Breast epithelium (tissue), 4 donors: ENCODE measurements at regions not wholly inside any gene's neighbourhood (a gene's known extent, or its start where the extent isn't known, plus 50 kb on each side); places are given as distances from the start of the nearest gene placed in this dataset.
A peak's percentile ranks its signal among the peaks of the same experiment; 100 is the strongest.

Experiments
- DNase-seq, 2 donors: peaks; one replicate each; pipeline ENCODE4 v3.0.0-alpha.2; 2019; ENCODE audit warnings: low spot score in 2 of 2
- H3K27ac ChIP-seq, 2 donors: fragments of 200-600 bp; sonication (generic) in 1 of 2; one replicate each; pipeline ENCODE4 v1.5.1; 2016 to 2019; ENCODE audit warnings: mild to moderate bottlenecking in 1 of 2
- H3K27me3 ChIP-seq, 2 donors: fragments of 200-600 bp; sonication (generic) in 1 of 2; one replicate each; pipeline versions ENCODE4 v1.5.1 to v1.6.0; 2017 to 2019; ENCODE audit warnings: control low read depth in 1 of 2, mild to moderate bottlenecking in 1 of 2
- H3K36me3 ChIP-seq: fragments of 200-600 bp; one replicate; pipeline ENCODE4 v1.5.1; 2019
- H3K4me1 ChIP-seq, 2 donors: fragments of 200-600 bp; sonication (generic); one replicate each; pipeline ENCODE4 v1.5.1; 2016 to 2019; ENCODE audit warnings: control low read depth in 1 of 2
- H3K4me3 ChIP-seq, 3 donors: fragments of 200-600 bp; sonication (generic); 1 replicate in 2 of 3; 2 replicates in 1 of 3; pipeline ENCODE4 v1.5.1; 2016 to 2019; ENCODE audit warnings: mild to moderate bottlenecking in 3 of 3, moderate library complexity in 2 of 3
- H3K9me3 ChIP-seq, 2 donors: fragments of 200-600 bp; sonication (generic) in 1 of 2; one replicate each; pipeline ENCODE4 v1.5.1; 2016 to 2019; ENCODE audit warnings: control low read depth in 1 of 2
- POLR2A ChIP-seq: fragments of 450-650 bp; IDR thresholded peaks from one replicate; pipeline ENCODE4 v1.6.1; 2016; ENCODE audit warnings: antibody characterized with exemption, mild to moderate bottlenecking, moderate library complexity
- POLR2AphosphoS5 ChIP-seq, 3 donors: sonication (generic); formaldehyde crosslinking; IDR thresholded peaks; one replicate each; pipeline ENCODE4 v1.6.1; 2017; ENCODE audit warnings: antibody characterized with exemption in 3 of 3
- intact Hi-C: fragments of 100-400 bp; cut with DNase I; formaldehyde crosslinking; loops from one replicate; pipeline ENCODE4 v1.15.1; 2023; ENCODE audit warnings: low total_unique reads
- TF ChIP-seq, protein P1 (sequence below), 3 donors: fragments of 450-650 bp; IDR thresholded peaks; one replicate each; pipeline ENCODE4 v1.5.1; 2016 to 2017; ENCODE audit warnings: antibody characterized with exemption in 3 of 3, mild to moderate bottlenecking in 3 of 3, moderate library complexity in 3 of 3

- Histone ChIP-seq H3K9me3 (no peaks in the 10 kb centered on the region), H3K27me3 (no peaks in the 10 kb centered on the region), H3K27ac (no peak overlapping the region), H3K36me3 (no peaks in the 10 kb centered on the region), H3K4me1 (no peaks in the 10 kb centered on the region), H3K4me3 (no peak overlapping the region)
- DNase-seq = no peak
- intact Hi-C loops = no loop called here
- TF ChIP-seq, protein P1, sequence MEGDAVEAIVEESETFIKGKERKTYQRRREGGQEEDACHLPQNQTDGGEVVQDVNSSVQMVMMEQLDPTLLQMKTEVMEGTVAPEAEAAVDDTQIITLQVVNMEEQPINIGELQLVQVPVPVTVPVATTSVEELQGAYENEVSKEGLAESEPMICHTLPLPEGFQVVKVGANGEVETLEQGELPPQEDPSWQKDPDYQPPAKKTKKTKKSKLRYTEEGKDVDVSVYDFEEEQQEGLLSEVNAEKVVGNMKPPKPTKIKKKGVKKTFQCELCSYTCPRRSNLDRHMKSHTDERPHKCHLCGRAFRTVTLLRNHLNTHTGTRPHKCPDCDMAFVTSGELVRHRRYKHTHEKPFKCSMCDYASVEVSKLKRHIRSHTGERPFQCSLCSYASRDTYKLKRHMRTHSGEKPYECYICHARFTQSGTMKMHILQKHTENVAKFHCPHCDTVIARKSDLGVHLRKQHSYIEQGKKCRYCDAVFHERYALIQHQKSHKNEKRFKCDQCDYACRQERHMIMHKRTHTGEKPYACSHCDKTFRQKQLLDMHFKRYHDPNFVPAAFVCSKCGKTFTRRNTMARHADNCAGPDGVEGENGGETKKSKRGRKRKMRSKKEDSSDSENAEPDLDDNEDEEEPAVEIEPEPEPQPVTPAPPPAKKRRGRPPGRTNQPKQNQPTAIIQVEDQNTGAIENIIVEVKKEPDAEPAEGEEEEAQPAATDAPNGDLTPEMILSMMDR (IDR thresholded peaks at IDR 0.05) = no peak
- TF ChIP-seq POLR2AphosphoS5 (IDR thresholded peaks at IDR 0.05) = no peak
- TF ChIP-seq POLR2A = no peak
Observed at GRCh38 chr1:222892137-222892769, 77.4 kb downstream of the DISP1 start.

DNA sequence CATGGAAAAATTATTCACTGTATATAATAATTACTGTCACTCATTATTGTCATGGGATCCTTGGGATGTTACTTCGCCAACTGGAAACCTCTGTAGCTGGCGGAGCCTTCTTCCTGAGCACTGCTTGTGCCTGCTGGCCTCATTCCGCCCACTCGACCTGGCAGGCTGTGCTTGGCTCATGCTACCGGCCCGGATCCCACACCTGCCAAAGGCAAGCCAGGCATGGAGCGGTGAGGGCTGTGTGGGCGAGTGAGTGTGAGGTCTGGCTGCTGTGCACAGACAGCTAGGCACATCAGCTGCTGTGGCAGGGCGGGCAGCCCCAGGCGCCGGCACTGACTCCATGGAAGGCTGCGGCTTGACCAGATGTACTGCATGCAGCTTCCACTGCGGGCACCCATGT is 78.4 kb downstream of the DISP1 start:
- no peak overlapping the region for H3K27ac ChIP-seq
- peak in 1 of 2 donors; percentile 86 for DNase-seq
- intact Hi-C loops = no loop called here
- no peak for TF ChIP-seq POLR2A
- TF ChIP-seq, protein P1 (IDR thresholded peaks at IDR 0.05) = no peak
- no peak for TF ChIP-seq POLR2AphosphoS5 (IDR thresholded peaks at IDR 0.05)
- no peaks in the 10 kb centered on the region for H3K4me1 ChIP-seq
- no peaks in the 10 kb centered on the region for H3K36me3 ChIP-seq
- H3K4me3 ChIP-seq = peak overlapping the region in 1 of 3 donors; percentile 7
- H3K27me3 ChIP-seq = no peaks in the 10 kb centered on the region
- H3K9me3 ChIP-seq = no peaks in the 10 kb centered on the region

DNA sequence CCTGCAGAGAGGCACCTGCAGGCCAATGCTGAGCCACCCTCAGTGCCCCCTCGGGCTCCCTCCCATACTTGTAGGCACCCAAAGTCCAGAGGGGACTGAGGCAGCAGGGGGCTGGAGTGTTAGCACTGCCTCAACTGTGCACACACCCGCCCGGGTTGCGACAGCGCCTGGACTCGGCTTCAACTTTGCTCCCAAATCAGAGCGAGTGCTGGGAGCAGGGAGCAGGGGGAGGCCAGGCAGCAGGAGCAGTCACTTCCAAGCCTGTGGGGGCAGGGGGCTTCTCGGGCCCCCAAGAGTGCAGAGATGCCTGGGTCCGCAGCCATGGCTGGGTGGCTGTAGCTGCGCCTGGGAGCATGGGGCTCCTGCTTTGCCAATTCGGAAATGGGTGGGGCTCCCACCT is 79.5 kb downstream of the DISP1 start:
- Histone ChIP-seq H3K4me3 (no peak overlapping the region), H3K4me1 (no peaks in the 10 kb centered on the region), H3K27ac (no peak overlapping the region), H3K27me3 (no peaks in the 10 kb centered on the region), H3K9me3 (no peaks in the 10 kb centered on the region), H3K36me3 (no peaks in the 10 kb centered on the region)
- DNase-seq = no peak
- TF ChIP-seq POLR2A (no peak), POLR2AphosphoS5 (IDR thresholded peaks at IDR 0.05) (no peak)
- TF ChIP-seq, protein P1 (IDR thresholded peaks at IDR 0.05) = no peak
- intact Hi-C loops = no loop called here

DNA sequence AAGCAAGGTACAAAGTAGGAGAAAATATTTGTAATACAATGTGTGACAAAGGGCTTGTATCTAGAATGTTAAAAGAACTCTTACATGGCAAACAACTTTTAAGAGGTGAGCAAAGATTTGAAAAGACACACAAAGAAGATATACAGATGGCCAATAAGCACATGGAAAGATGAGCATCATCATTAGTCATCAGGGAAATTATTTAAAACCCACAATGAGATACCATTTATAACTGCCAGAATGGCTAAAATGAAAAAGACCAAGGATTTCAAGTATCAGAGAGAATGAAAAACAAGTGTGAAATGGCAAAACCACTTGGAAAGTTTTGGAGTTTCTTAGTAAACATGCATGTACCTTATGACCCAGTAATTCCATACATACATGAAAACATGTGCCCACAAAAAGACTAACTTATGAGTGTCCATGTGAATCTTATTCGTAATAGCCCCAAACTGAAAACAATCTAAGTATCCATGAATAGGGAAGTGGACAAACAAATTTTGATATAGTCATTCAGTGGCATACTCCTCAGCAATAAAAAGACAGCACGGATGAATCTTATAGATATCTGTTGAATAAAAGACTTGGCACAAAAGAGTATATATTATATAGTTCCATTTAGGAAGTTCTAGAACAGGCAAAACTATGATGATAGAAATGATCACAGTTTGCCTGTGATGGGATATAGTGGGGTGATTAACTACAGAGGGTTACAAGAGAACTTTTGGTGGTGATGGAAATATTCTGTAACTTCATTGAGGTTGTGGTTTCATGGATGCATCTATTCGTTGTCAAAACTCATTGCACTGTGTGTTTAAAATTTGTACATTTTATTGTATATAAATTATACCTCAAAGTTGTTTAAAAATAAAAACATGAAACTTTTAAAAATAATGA is 82.0 kb downstream of the DISP1 start:
- Histone ChIP-seq H3K27ac (no peak overlapping the region), H3K36me3 (no peaks in the 10 kb centered on the region), H3K9me3 (no peaks in the 10 kb centered on the region), H3K4me3 (no peak overlapping the region), H3K4me1 (no peaks in the 10 kb centered on the region), H3K27me3 (no peaks in the 10 kb centered on the region)
- TF ChIP-seq, protein P1 (IDR thresholded peaks at IDR 0.05) = no peak
- TF ChIP-seq POLR2AphosphoS5 (IDR thresholded peaks at IDR 0.05) = no peak
- intact Hi-C loops = no loop called here
- no peak for DNase-seq

DNA sequence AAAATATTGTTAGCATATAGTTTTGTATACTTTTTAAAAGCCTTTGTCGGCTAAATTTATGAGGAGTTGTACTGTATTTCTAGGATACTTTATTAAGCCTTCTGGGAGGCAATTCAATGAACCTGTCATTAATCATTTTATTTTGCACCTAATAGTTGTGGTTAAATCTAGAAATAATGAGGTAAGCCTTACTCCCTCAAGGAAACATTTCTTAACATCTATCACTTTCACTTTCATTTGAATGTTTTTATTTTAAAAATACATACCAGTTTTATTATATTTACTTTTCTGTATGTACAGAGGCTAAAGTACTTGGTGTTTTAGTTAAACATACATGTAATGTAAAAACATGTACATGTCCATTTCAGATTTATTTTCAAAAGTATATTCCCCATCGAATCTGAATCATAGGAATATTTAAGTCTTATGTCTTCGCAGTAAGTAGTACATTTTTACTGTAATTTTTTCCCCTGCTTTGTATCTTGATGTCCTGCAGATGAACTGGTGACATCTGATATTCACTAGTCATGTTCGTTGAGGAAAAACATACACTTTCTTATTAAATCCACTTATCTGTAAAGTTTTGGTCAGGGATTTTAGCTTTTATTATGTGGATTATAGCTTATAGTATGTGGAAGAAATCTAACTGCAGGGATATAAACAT is 82.8 kb downstream of the DISP1 start:
- H3K4me3 ChIP-seq = peak overlapping the region in 2 of 3 donors; percentile 14 to 43
- no peaks in the 10 kb centered on the region for H3K27me3 ChIP-seq
- no peak for DNase-seq
- intact Hi-C loops = no loop called here
- no peaks in the 10 kb centered on the region for H3K36me3 ChIP-seq
- no peak for TF ChIP-seq POLR2AphosphoS5 (IDR thresholded peaks at IDR 0.05)
- TF ChIP-seq, protein P1 (IDR thresholded peaks at IDR 0.05) = no peak
- no peak for TF ChIP-seq POLR2A
- H3K27ac ChIP-seq = no peak overlapping the region
- no peaks in the 10 kb centered on the region for H3K9me3 ChIP-seq
- no peaks in the 10 kb centered on the region for H3K4me1 ChIP-seq
